NB4 (cell line): ENCODE measurements at regions not wholly inside any gene's neighbourhood (a gene's known extent, or its start where the extent isn't known, plus 50 kb on each side); places are given as distances from the start of the nearest gene placed in this dataset.

ENCODE experiments used
- POLR2A ChIP-seq: IDR thresholded peaks from 2 replicates; pipeline ENCODE4 v1.6.1; 2011; ENCODE audit warnings: mild to moderate bottlenecking; ENCODE audit not compliant: insufficient read length; ENCODE audit errors: extremely low read depth
- TF ChIP-seq, protein P1 (sequence below): IDR thresholded peaks from one replicate; pipeline ENCODE4 v1.5.1; 2012; ENCODE audit warnings: low read depth, low read length

- TF ChIP-seq, protein P1, sequence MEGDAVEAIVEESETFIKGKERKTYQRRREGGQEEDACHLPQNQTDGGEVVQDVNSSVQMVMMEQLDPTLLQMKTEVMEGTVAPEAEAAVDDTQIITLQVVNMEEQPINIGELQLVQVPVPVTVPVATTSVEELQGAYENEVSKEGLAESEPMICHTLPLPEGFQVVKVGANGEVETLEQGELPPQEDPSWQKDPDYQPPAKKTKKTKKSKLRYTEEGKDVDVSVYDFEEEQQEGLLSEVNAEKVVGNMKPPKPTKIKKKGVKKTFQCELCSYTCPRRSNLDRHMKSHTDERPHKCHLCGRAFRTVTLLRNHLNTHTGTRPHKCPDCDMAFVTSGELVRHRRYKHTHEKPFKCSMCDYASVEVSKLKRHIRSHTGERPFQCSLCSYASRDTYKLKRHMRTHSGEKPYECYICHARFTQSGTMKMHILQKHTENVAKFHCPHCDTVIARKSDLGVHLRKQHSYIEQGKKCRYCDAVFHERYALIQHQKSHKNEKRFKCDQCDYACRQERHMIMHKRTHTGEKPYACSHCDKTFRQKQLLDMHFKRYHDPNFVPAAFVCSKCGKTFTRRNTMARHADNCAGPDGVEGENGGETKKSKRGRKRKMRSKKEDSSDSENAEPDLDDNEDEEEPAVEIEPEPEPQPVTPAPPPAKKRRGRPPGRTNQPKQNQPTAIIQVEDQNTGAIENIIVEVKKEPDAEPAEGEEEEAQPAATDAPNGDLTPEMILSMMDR: no peak
- no peak for TF ChIP-seq POLR2A
These were observed 132.2 kb upstream of the GOLGA6L4 start for GRCh38 chr15:84103345-84103744.
